ENCODE measurements at regions not wholly inside any gene's neighbourhood (a gene's known extent, or its start where the extent isn't known, plus 50 kb on each side); places are given as distances from the start of the nearest gene placed in this dataset.
"Not testable (repeated sequence)": the region's sequence is repeated elsewhere in the genome, so short reads cannot be mapped to it uniquely, and the experiment has no call there.

DNA sequence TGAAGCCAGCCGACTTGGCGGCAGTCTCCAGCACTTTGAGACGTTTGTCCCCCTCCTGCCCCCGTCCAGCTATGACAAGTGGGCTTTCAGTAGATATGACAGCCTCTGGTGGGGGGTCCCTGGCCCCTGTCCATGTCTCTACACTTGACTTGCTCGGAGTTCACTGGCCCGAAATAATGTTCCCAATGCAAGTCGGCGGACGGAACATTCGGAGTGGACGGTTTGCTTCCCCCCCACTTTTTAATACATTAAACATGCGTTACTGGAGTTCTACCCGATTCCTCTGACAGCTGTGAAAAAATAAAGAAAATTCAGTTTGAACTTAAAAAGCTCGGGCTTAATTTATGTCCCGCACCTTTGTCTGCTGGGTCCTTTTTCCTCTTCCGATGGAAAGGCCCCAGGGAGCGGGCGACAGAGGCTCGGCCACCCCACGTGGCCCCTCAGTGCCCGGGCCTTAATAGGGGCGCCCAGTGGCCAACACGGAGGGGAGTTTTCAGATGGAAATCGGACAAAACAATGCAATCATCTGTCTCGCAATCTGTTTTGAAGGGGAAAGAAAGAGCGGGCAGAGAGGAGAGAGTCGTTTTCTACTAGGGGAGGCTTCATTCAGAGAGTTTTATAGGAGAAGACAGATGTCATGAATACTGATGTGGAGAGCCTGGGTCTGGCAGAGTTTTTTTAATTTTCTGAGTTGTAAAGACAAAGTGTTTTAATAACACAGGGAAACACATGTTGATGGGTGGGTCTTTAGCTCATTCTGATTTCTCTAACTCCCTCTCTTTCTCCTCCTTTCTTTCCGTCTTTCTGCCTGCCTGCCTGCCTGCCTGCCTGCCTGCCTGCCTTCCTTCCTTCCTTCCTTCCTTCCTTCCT lies 50.2 kb downstream of the SMIM38 start:
- in situ Hi-C loops (cut with HindIII; ENCODE audit: low sequenced_read_pairs): no loop called here

DNA sequence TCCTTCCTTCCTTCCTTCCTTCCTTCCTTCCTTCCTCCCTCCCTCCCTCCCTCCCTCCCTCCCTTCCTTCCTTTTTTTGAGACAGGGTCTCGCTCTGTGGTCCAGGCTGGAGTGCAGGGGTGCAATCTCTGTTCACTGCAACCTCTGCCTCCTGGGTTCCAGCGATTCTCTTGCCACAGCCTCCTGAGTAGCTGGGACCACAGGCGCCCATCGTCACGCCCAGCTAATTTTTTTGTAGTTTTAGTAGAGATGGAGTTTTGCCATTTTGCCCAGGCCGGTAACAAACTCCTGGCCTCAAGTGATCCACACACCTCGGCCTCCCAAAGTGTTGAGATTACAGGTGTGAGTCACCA lies 50.9 kb downstream of the SMIM38 start:
- in situ Hi-C loops (cut with HindIII; ENCODE audit: low sequenced_read_pairs): not testable (repeated sequence)

DNA sequence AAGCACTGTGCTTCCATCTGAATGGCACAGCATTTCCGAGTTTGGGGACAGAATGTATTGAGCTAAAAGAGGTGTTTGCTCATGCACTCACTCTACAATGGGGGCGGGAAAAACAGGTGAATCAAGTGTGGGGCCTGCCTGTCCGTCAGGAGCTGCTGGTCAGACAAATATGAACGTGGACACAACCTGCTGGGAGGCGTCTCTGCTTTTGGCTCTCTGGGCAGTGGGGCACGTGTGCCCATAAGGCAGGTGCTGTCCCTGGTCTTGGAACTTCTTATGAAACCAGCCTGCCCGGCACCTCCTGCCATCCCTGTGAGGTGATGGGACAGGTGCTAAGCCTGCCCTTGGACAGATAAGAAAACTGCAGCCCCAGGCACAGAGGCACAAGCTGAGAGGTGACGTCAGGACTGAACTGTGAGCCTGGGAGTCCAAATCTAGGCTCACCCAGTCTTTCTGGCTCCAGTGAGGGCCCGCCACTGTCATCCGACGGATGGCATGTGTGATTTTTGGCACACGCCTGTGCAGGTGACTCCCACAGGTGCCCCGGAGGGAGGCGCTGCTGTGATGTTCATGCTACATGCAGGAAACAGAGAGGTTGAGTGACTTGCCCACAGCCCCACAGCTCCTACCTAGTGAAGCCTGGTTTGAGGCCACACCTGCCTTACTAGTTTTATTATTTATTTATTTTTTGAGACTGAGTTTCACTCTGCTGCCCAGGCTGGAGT lies 51.6 kb downstream of the SMIM38 start:
- in situ Hi-C loops (cut with HindIII; ENCODE audit: low sequenced_read_pairs): no loop called here

DNA sequence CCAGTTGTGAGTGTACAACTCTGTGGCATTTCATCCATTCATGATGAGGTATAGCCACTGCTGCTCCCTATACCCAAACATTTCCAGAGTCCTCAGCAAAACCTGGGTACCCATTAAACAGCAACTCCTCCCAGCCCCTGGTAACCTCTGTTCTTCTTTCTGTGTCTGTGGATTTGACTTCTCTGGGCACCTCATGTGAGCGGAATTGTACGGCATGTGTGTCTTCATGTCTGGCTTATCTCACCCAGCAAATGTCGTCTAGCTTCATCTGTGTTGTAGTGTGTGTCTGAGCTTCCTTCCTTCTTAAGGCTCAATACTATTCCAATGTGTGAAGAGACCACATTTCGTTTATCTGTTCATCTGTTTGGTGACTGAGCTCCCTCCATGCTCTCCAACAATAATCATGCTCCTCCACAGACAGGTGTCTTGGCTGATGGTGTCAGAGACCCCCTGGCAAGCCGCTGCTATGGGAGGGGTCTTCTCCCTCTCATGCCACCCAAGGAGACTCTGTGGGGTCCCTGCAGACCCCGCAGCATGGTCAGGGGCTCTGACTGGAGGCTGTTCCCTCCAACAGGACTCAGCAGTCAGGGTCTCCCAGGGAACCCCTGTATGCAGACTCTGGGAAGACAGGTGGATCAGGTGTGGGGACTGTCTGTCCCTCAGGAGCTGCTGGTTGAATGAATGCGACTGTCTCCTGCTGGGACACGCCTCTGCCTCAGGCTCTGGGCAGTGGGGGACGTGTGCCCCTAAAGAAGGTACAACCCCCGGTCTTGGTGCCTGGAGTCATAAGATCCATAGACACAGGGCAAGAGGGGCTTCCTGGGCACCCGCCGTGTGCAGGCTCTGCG lies 52.7 kb downstream of the SMIM38 start:
- in situ Hi-C loops (cut with HindIII; ENCODE audit: low sequenced_read_pairs): no loop called here

- in situ Hi-C loops (cut with HindIII; ENCODE audit: low sequenced_read_pairs): no loop called here
These were observed 53.3 kb downstream of the SMIM38 start for GRCh38 chr11:69209038-69209350.

- in situ Hi-C loops (cut with HindIII; ENCODE audit: low sequenced_read_pairs): no loop called here
These were observed 53.9 kb downstream of the SMIM38 start for GRCh38 chr11:69209421-69210309.

GRCh38 chr11:69210310-69211035 lies 54.7 kb downstream of the SMIM38 start:
- in situ Hi-C loops (cut with HindIII; ENCODE audit: low sequenced_read_pairs): no loop called here

DNA sequence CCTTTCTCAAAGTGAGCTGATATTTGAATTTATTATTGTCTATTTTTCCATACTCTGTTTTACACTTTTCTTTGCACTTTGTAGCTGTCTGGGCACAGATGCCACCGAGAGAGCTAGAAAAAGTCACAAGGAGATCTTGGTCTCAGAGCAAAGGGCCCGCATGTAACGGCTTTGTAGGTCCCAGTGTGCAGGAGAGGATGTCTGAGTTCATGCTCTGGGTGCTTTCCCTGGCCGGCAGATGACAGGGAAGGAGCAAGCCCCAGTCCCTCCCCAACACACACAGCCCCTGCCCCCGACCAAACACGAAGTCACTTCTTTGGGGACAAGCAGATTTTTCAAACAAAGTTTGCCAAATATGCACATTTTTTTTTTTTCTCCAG lies 55.8 kb downstream of the SMIM38 start:
- in situ Hi-C loops (cut with HindIII; ENCODE audit: low sequenced_read_pairs): no loop called here

DNA sequence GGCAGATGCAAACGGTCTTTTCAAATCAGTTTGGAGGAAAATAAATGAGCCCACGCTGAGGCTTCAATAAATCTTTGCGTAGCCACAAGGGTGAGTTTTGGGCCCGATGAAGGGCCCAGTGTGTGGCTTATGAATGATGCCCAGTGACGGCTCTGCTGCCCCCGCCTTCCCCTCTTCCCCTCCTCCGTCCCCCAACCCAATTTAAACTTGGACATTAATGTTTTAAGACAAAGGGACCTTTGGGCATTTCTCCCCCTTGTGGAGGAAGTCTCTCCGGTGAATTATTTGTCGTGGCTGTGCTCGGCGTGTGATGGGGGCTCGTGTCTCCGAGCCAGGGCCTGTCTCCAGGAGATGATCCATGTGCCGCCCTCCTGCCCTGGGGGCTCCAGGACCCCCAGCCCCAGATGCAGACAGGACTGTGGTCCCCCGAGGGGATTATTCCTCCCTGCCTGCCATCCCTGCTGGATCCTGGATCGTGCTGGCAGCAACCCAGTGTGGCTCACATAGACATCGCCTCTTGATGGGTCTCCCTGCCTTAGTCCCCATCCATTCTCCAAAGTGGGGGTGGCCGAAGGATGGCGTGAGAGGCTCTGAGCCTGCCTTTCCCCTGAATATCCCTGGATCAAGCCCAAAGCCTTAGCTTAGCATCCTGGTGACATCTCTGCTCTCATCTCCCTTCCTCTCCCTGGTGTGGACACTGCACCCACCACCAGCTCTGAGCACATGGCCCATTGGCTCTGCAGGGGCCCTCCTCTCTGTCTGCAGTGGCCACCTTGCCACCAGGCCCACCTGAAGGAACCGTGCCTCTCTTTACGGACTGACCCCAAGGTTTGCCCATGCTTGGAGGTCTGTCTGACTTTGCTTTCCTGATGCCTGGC lies 56.4 kb downstream of the SMIM38 start:
- in situ Hi-C loops (cut with HindIII; ENCODE audit: low sequenced_read_pairs): no loop called here

DNA sequence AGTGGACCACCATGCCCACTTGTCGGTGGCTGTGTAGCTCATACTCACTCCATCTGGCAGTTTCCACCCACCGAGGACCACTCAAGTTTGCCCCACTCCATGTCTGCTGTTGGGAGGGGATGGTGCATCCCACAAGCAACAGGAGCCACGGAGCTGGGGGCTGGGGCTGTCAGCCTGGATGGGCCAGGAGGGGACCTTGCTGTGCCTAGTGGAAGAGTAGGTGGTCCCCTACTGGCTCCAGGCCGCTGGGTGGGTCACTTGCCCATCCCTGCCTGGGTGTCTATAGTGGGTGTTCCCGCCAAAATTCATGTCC lies 57.0 kb downstream of the SMIM38 start:
- in situ Hi-C loops (cut with HindIII; ENCODE audit: low sequenced_read_pairs): no loop called here

GRCh38 chr11:69213316-69213715 lies 57.6 kb downstream of the SMIM38 start:
- in situ Hi-C loops (cut with HindIII; ENCODE audit: low sequenced_read_pairs): no loop called here

GRCh38 chr11:69213964-69214363 lies 58.2 kb downstream of the SMIM38 start:
- in situ Hi-C loops (cut with HindIII; ENCODE audit: low sequenced_read_pairs): no loop called here

DNA sequence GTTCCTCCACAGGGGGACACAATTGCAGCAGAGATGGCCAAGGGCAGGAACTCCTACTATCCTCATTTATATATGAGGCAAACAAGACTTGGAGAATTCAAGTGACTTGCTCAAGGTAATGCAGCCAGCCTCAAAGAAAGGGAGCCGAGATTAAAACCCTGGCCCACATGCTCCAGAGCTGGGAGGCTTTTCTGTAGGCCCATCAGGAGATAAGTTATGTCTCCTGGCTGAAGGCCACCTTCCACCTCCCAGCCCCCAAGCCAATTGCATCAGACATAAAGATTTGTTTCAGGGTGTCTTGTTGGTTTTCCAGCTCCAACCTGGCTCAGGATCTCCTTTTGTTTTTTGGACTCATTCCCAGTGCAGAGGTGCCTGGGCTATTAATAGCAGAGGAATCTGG lies 59.5 kb downstream of the SMIM38 start:
- in situ Hi-C loops (cut with HindIII; ENCODE audit: low sequenced_read_pairs): no loop called here

DNA sequence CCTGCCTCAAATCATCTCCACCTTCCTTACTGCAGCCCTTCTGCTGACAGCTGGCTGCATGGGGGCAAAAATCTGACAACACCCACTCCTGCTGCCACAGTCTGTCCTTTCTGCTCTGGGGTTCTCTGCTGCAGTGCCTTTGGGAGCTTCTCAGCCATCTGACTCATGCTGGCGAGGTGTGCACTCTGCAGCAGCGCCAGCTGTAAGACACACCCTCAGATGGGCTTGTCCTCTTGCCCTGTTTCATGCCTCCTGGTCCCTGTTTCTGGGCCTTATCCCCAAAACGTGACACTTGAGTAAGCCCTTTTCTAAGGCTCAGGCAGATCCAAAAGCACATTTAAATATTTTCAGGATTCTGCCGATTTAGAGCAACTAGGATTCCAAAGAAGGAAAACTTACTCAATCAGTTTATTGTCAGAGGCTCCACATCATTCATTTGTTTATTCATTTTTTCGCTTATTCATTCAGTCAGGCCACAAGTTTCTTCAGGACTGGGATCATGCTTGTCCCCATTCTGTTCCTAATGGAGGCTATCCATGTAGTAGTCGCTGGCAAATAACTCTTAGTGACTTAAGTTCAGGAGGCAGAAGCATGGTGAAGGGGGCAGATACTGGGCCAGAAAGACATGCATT lies 60.2 kb downstream of the SMIM38 start:
- in situ Hi-C loops (cut with HindIII; ENCODE audit: low sequenced_read_pairs): no loop called here

GRCh38 chr11:69216647-69217051 lies 60.9 kb downstream of the SMIM38 start:
- in situ Hi-C loops (cut with HindIII; ENCODE audit: low sequenced_read_pairs): no loop called here

GRCh38 chr11:69217276-69218105 lies 61.8 kb downstream of the SMIM38 start:
- in situ Hi-C loops (cut with HindIII; ENCODE audit: low sequenced_read_pairs): no loop called here

DNA sequence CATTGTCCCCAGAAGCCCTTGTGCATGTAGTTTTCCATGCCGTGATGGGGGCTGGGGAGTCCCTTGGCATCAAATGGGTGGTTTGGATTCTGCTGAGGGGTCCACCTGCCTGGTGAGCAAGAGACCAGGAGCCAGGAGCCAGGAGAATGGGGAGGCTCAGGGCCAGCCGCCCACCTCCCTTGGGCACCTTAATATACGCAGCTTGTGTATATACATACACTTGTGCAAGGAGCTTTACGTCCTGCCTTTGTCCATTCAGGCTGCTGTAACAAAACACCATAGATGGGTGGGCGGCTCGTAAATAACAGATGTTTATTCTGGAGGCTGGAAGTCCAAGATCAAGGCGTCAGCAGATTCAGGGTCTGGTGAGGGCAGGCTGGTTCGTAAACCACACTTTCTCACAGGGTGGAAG lies 62.5 kb downstream of the SMIM38 start:
- in situ Hi-C loops (cut with HindIII; ENCODE audit: low sequenced_read_pairs): no loop called here
